HUES6 (cell line): ENCODE measurements at regions not wholly inside any gene's neighbourhood (a gene's known extent, or its start where the extent isn't known, plus 50 kb on each side); places are given as distances from the start of the nearest gene placed in this dataset.

Source experiments
- H3K27ac ChIP-seq: 2 replicates; pipeline ENCODE4 v1.7.0; 2013; ENCODE audit warnings: low read depth, mild to moderate bottlenecking, low read length, inconsistent platforms
- H3K27me3 ChIP-seq: 2 replicates; pipeline ENCODE4 v1.6.1; 2013; ENCODE audit warnings: low read length; ENCODE audit not compliant: control insufficient read depth, insufficient read depth
- H3K36me3 ChIP-seq: 2 replicates; pipeline ENCODE4 v1.6.1; 2013; ENCODE audit warnings: low read length; ENCODE audit not compliant: control insufficient read depth, insufficient read depth
- H3K4me1 ChIP-seq: 2 replicates; pipeline ENCODE4 v1.6.1; 2013; ENCODE audit warnings: low read length; ENCODE audit not compliant: control insufficient read depth, insufficient read depth
- H3K4me3 ChIP-seq: 2 replicates; pipeline ENCODE4 v1.5.1; 2013; ENCODE audit warnings: low read depth, low read length
- H3K9ac ChIP-seq: one replicate; pipeline ENCODE4 v1.6.1; 2013; ENCODE audit warnings: mild to moderate bottlenecking, low read length
- H3K9me3 ChIP-seq: 2 replicates; pipeline ENCODE4 v1.6.1; 2013; ENCODE audit warnings: low read depth, low read length; ENCODE audit not compliant: control insufficient read depth, insufficient read depth

GRCh38 chr20:50363027-50363426 is 147.2 kb upstream of the PTPN1 start:
- Histone ChIP-seq H3K27ac (no peak overlapping the region), H3K27me3 (no peaks in the 10 kb centered on the region), H3K9me3 (no peaks in the 10 kb centered on the region)

DNA sequence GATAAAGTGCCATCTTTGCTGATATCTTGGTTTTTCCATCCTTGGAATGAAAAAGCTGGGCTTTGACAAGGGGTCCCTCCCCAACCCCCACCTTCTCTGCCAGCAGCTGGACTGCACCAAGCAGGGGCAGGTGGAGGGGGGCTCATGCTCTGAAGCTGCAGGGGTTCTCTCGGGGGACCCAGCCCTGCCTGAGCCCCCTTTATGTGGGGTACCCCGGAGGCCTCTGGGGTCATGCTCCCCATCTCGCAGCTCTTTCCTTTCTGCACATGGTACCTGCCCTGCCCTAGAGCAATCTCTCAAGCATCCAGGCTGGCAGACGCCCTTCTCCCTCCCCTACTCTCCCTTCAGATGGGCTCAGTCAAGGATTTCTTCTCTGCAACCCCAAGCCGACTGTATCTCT is 146.7 kb upstream of the PTPN1 start:
- H3K27me3 ChIP-seq, result no peaks in the 10 kb centered on the region

More at GRCh38 chr20:50363027-50363426, 147.2 kb upstream of the PTPN1 start:
- H3K4me1 ChIP-seq, result peaks cover 7% of the 10 kb centered on the region; the same call in 1 of the 2 replicates
- no peak overlapping the region for H3K4me3 ChIP-seq
- H3K9ac ChIP-seq, result no peak overlapping the region
- no peaks in the 10 kb centered on the region for H3K36me3 ChIP-seq

GRCh38 chr20:50364542-50364941 is 145.6 kb upstream of the PTPN1 start:
- peaks cover 7% of the 10 kb centered on the region; the same call in 1 of the 2 replicates for H3K4me1 ChIP-seq
- H3K27me3 ChIP-seq, result no peaks in the 10 kb centered on the region
- H3K36me3 ChIP-seq, result no peaks in the 10 kb centered on the region
- no peaks in the 10 kb centered on the region for H3K9me3 ChIP-seq
- no peak overlapping the region for H3K27ac ChIP-seq
- no peak overlapping the region for H3K9ac ChIP-seq
- no peak overlapping the region for H3K4me3 ChIP-seq

More for the DNA sequence above, 146.7 kb upstream of the PTPN1 start:
- Histone ChIP-seq H3K9ac (no peak overlapping the region), H3K36me3 (no peaks in the 10 kb centered on the region), H3K27ac (no peak overlapping the region), H3K4me3 (no peak overlapping the region), H3K9me3 (no peaks in the 10 kb centered on the region), H3K4me1 (peaks cover 7% of the 10 kb centered on the region; the same call in 1 of the 2 replicates)

- no peaks in the 10 kb centered on the region for H3K27me3 ChIP-seq
- no peaks in the 10 kb centered on the region for H3K9me3 ChIP-seq
- H3K4me3 ChIP-seq, result no peak overlapping the region
- H3K4me1 ChIP-seq, result no peaks in the 10 kb centered on the region
- H3K36me3 ChIP-seq, result no peaks in the 10 kb centered on the region
- H3K27ac ChIP-seq, result no peak overlapping the region
- no peak overlapping the region for H3K9ac ChIP-seq
These were observed 143.7 kb upstream of the PTPN1 start for GRCh38 chr20:50366270-50367103.

GRCh38 chr20:50367104-50367674 is 143.0 kb upstream of the PTPN1 start:
- no peak overlapping the region for H3K4me3 ChIP-seq
- H3K9ac ChIP-seq, result no peak overlapping the region
- no peaks in the 10 kb centered on the region for H3K27me3 ChIP-seq

DNA sequence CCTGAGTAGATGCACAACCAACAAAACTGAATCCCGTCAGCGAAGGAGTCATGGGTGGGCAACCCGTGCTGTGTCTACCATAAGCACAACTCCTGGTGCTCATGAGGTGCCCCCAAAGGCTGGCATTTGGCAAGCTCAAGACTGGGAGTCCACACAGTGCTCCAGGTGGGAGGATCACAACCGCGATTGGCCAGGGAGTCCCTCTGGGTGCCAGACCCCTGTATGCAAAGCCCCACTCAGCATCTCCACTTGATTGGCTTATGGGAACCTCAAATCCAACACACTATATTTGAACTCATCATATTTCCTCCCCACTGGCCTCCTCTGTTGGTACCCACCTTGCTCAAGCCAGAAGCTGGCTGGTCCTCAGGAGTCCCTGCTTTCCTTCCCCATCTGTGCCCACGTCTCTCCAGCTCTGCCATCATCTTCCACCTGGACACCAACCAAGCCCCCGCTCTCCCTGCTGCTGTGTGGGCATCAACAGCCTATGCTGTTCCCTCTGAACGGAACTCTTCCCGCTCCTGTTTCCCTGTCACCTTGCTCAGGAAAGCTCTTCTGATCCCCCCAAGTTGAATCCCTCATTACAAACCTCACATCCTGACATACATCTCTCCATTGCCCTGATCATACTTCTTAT is 142.3 kb upstream of the PTPN1 start:
- H3K27me3 ChIP-seq, result no peaks in the 10 kb centered on the region
- no peaks in the 10 kb centered on the region for H3K9me3 ChIP-seq
- H3K4me3 ChIP-seq, result no peak overlapping the region
- H3K4me1 ChIP-seq, result peaks cover 3% of the 10 kb centered on the region; the same call in 1 of the 2 replicates
- no peak overlapping the region for H3K27ac ChIP-seq
- H3K36me3 ChIP-seq, result no peaks in the 10 kb centered on the region
- no peak overlapping the region for H3K9ac ChIP-seq

More at GRCh38 chr20:50367104-50367674, 143.0 kb upstream of the PTPN1 start:
- H3K36me3 ChIP-seq, result no peaks in the 10 kb centered on the region
- H3K27ac ChIP-seq, result no peak overlapping the region
- no peaks in the 10 kb centered on the region for H3K9me3 ChIP-seq
- H3K4me1 ChIP-seq, result no peaks in the 10 kb centered on the region; the same call in 1 of the 2 replicates

GRCh38 chr20:50368386-50368785 is 141.8 kb upstream of the PTPN1 start:
- Histone ChIP-seq H3K9ac (no peak overlapping the region), H3K36me3 (no peaks in the 10 kb centered on the region), H3K9me3 (no peaks in the 10 kb centered on the region), H3K4me3 (no peak overlapping the region), H3K4me1 (peaks cover 3% of the 10 kb centered on the region; the same call in 1 of the 2 replicates), H3K27me3 (no peaks in the 10 kb centered on the region), H3K27ac (no peak overlapping the region)

GRCh38 chr20:50368813-50369224 is 141.4 kb upstream of the PTPN1 start:
- Histone ChIP-seq H3K36me3 (no peaks in the 10 kb centered on the region), H3K4me3 (no peak overlapping the region), H3K4me1 (peaks cover 3% of the 10 kb centered on the region; the same call in 1 of the 2 replicates), H3K27ac (no peak overlapping the region), H3K9me3 (no peaks in the 10 kb centered on the region), H3K27me3 (no peaks in the 10 kb centered on the region), H3K9ac (no peak overlapping the region)

GRCh38 chr20:50369225-50370035 is 140.8 kb upstream of the PTPN1 start:
- Histone ChIP-seq H3K36me3 (no peaks in the 10 kb centered on the region), H3K4me1 (peaks cover 3% of the 10 kb centered on the region; the same call in 1 of the 2 replicates), H3K27me3 (no peaks in the 10 kb centered on the region), H3K27ac (no peak overlapping the region), H3K9ac (no peak overlapping the region), H3K4me3 (no peak overlapping the region), H3K9me3 (no peaks in the 10 kb centered on the region)

GRCh38 chr20:50370036-50370566 is 140.1 kb upstream of the PTPN1 start:
- H3K27ac ChIP-seq, result no peak overlapping the region
- peaks cover 3% of the 10 kb centered on the region; the same call in 1 of the 2 replicates for H3K4me1 ChIP-seq
- no peaks in the 10 kb centered on the region for H3K9me3 ChIP-seq
- H3K27me3 ChIP-seq, result no peaks in the 10 kb centered on the region
- no peak overlapping the region for H3K9ac ChIP-seq
- no peak overlapping the region for H3K4me3 ChIP-seq
- no peaks in the 10 kb centered on the region for H3K36me3 ChIP-seq
